HepG2 (cell line): ENCODE measurements at regions not wholly inside any gene's neighbourhood (a gene's known extent, or its start where the extent isn't known, plus 50 kb on each side); places are given as distances from the start of the nearest gene placed in this dataset.

Experiments used
- ATAC-seq: fragments of 200-7000 bp; cut with Tn5 transposase; 3 replicates; pipeline ENCODE4 v1.9.1; 2020; ENCODE audit warnings: mild to moderate bottlenecking, moderate library complexity
- BruUV-seq: library from RNA; stranded (reverse); fragments of 400-500 nt; replicated peaks from 2 replicates; lab custom pipeline; 2021; lab: Mats Ljungman, UMichigan
- CTCF ChIA-PET: fragments of 300-600 bp; formaldehyde crosslinking; extraction: SDS; loops from one replicate; lab custom pipeline; 2021; ENCODE audit warnings: low total read pairs, inconsistent platforms, low intra/inter-chr PET ratio; lab: Yijun Ruan, JAX
- POLR2A ChIA-PET: fragments of 350-600 bp; sonication (Branson Sonifier 250); formaldehyde crosslinking; loops from one replicate; lab custom pipeline; 2020; ENCODE audit warnings: antibody characterized with exemption, inconsistent platforms; lab: Yijun Ruan, JAX
- DNase-seq: peaks from one replicate; pipeline ENCODE4 v3.0.0-alpha.2; 2015; ENCODE audit warnings: low spot score
- FAIRE-seq: peaks from 3 replicates; lab custom pipeline; 2011; peaks lifted over from hg19 to GRCh38; lab: Jason Lieb, UNC
- H2AFZ ChIP-seq: one replicate; pipeline ENCODE4 v1.6.1; 2011; ENCODE audit warnings: low read length, inconsistent platforms
- H3K27ac ChIP-seq: fragments of 300-600 bp; 3 replicates; pipeline ENCODE4 v1.8.0; 2011; ENCODE audit warnings: mixed run types, mild to moderate bottlenecking, mixed read lengths, low read length, inconsistent platforms; ENCODE audit not compliant: insufficient read depth; ENCODE audit errors: extremely low read length
- H3K27me3 ChIP-seq, 2 experiments: fragments of 200-600 bp in 1 of 2; 2 replicates in 1 of 2; 3 replicates in 1 of 2; pipeline versions ENCODE4 v1.6.0 to v1.8.0; 2011; ENCODE audit warnings: low read length in 2 of 2, mild to moderate bottlenecking in 2 of 2, moderate library complexity in 2 of 2, inconsistent platforms in 1 of 2; ENCODE audit not compliant: insufficient read depth in 2 of 2, control insufficient read depth in 1 of 2
- H3K36me3 ChIP-seq, 2 experiments: fragments of 200-600 bp in 1 of 2; replicated peaks in 1 of 2; 2 replicates in 1 of 2; 3 replicates in 1 of 2; pipeline versions ENCODE4 v1.5.1 to v1.8.0; 2011; ENCODE audit warnings: low read length in 2 of 2, inconsistent platforms in 1 of 2; ENCODE audit not compliant: insufficient read depth in 2 of 2, control insufficient read depth in 1 of 2
- H3K4me1 ChIP-seq: 2 replicates; pipeline ENCODE4 v1.5.1; 2012; ENCODE audit warnings: low read length, inconsistent platforms; ENCODE audit not compliant: insufficient read depth
- H3K4me2 ChIP-seq: 2 replicates; pipeline ENCODE4 v1.6.0; 2011; ENCODE audit warnings: low read depth, low read length, inconsistent platforms
- H3K4me3 ChIP-seq, 3 experiments: fragments of 200-600 bp in 1 of 3; sonication (generic), shearing (Covaris generic) in 1 of 3; replicated peaks in 1 of 3; 2 replicates each; pipeline ENCODE4 v1.5.1; 2011 to 2016; ENCODE audit warnings: low read length in 3 of 3, inconsistent platforms in 2 of 3, low read depth in 2 of 3, mild to moderate bottlenecking in 2 of 3, control low read depth in 1 of 3, mixed read lengths in 1 of 3; ENCODE audit not compliant: insufficient read depth in 1 of 3
- H3K79me2 ChIP-seq: one replicate; pipeline ENCODE4 v1.6.1; 2011; ENCODE audit warnings: low read length, inconsistent platforms; ENCODE audit not compliant: insufficient read depth
- H3K9ac ChIP-seq: 2 replicates; pipeline ENCODE4 v1.6.0; 2011; ENCODE audit warnings: mild to moderate bottlenecking, low read depth, low read length, inconsistent platforms; ENCODE audit not compliant: insufficient read depth
- H3K9me3 ChIP-seq: 2 replicates; pipeline ENCODE4 v1.5.1; 2012; ENCODE audit warnings: mild to moderate bottlenecking, low read length
- H4K20me1 ChIP-seq: 2 replicates; pipeline ENCODE4 v1.6.0; 2011; ENCODE audit warnings: inconsistent platforms, mild to moderate bottlenecking, low read length, moderate library complexity; ENCODE audit not compliant: insufficient read depth
- ATAD3A ChIP-seq: sonication (generic); formaldehyde crosslinking; IDR thresholded peaks from 2 replicates; pipeline ENCODE4 v1.4.0; 2020; ENCODE audit warnings: missing genetic modification reagents
- IRF9 ChIP-seq: sonication (generic); formaldehyde crosslinking; IDR thresholded peaks from 2 replicates; pipeline ENCODE4 v1.8.0; 2022; ENCODE audit warnings: missing genetic modification reagents, mild to moderate bottlenecking, borderline replicate concordance
- KLF16 ChIP-seq, 2 experiments: sonication (generic) in 1 of 2; formaldehyde crosslinking in 1 of 2; IDR thresholded peaks; 2 replicates each; pipeline versions ENCODE4 v1.6.1 to v1.8.0; 2016 to 2023; ENCODE audit warnings: missing genetic modification reagents in 2 of 2, missing compliant biosample characterization in 1 of 2
- NBN ChIP-seq: fragments of 450-650 bp; conservative IDR thresholded peaks from 2 replicates; pipeline ENCODE4 v1.6.1; 2017
- NR1H2 ChIP-seq: sonication (generic); formaldehyde crosslinking; IDR thresholded peaks from 2 replicates; pipeline ENCODE4 v1.8.1; 2022; ENCODE audit warnings: low read depth, missing genetic modification reagents, borderline replicate concordance
- PAX8 ChIP-seq: sonication (generic); formaldehyde crosslinking; IDR thresholded peaks from 2 replicates; pipeline ENCODE4 v1.8.0; 2022; ENCODE audit warnings: mild to moderate bottlenecking, missing genetic modification reagents, borderline replicate concordance
- PBX2 ChIP-seq: IDR thresholded peaks from 2 replicates; pipeline ENCODE4 v1.6.1; 2016; ENCODE audit warnings: control low read depth
- SAFB2 ChIP-seq: sonication (generic); formaldehyde crosslinking; IDR thresholded peaks from 2 replicates; pipeline ENCODE4 v1.5.1; 2020; ENCODE audit warnings: missing genetic modification reagents, low read depth, mild to moderate bottlenecking, borderline replicate concordance
- SOX6 ChIP-seq, 2 experiments: fragments of 450-650 bp in 1 of 2; sonication (generic) in 1 of 2; formaldehyde crosslinking in 1 of 2; IDR thresholded peaks; 2 replicates each; pipeline versions ENCODE4 v1.4.0 to v1.6.1; 2017 to 2020; ENCODE audit warnings: antibody characterized with exemption in 1 of 2, mild to moderate bottlenecking in 1 of 2, missing genetic modification reagents in 1 of 2
- SUZ12 ChIP-seq: fragments of 150-350 bp; IDR thresholded peaks from 2 replicates; pipeline ENCODE4 v1.6.1; 2014; ENCODE audit warnings: low read depth, low read length
- TEAD3 ChIP-seq: optimal IDR thresholded peaks from 2 replicates; pipeline ENCODE3; 2016; ENCODE audit warnings: borderline replicate concordance
- TGIF2 ChIP-seq: IDR thresholded peaks from 2 replicates; pipeline ENCODE4 v1.6.1; 2016; ENCODE audit warnings: control low read depth, missing compliant biosample characterization
- ZNF235 ChIP-seq: sonication (generic); formaldehyde crosslinking; IDR thresholded peaks from 2 replicates; pipeline ENCODE4 v1.8.1; 2023; ENCODE audit warnings: mild to moderate bottlenecking, missing genetic modification reagents, borderline replicate concordance
- ZNF468 ChIP-seq: sonication (generic); formaldehyde crosslinking; IDR thresholded peaks from 2 replicates; pipeline ENCODE4 v1.8.0; 2022; ENCODE audit warnings: mild to moderate bottlenecking, moderate library complexity, missing genetic modification reagents
- ZNF557 ChIP-seq: sonication (generic); formaldehyde crosslinking; IDR thresholded peaks from 2 replicates; pipeline ENCODE4 v1.4.0; 2020; ENCODE audit warnings: missing genetic modification reagents
- ZNF746 ChIP-seq: sonication (generic); formaldehyde crosslinking; IDR thresholded peaks from 2 replicates; pipeline ENCODE4 v1.8.0; 2022; ENCODE audit warnings: mild to moderate bottlenecking, missing genetic modification reagents
- in situ Hi-C: cut with HindIII; loops from 2 replicates; pipeline ENCODE4 v1.10.0; 2017; ENCODE audit warnings: low pct_unique_long_range_greater_than_20kb; ENCODE audit not compliant: extremely low pct_ligation_motif_present
- intact Hi-C: fragments of 100-400 bp; cut with micrococcal nuclease; formaldehyde crosslinking; loops from one replicate; pipeline ENCODE4 v1.10.0; 2022; ENCODE audit not compliant: unreplicated experiment
- TF ChIP-seq, protein P1 (sequence below): sonication (generic); formaldehyde crosslinking; IDR thresholded peaks from 2 replicates; pipeline ENCODE4 v1.8.1; 2023; ENCODE audit warnings: mild to moderate bottlenecking, inconsistent platforms, moderate library complexity, missing genetic modification reagents, borderline replicate concordance
- TF ChIP-seq, protein P2 (sequence below): IDR thresholded peaks from 2 replicates; pipeline ENCODE4 v1.6.1; 2016; ENCODE audit warnings: missing compliant biosample characterization, missing genetic modification reagents, borderline replicate concordance

DNA sequence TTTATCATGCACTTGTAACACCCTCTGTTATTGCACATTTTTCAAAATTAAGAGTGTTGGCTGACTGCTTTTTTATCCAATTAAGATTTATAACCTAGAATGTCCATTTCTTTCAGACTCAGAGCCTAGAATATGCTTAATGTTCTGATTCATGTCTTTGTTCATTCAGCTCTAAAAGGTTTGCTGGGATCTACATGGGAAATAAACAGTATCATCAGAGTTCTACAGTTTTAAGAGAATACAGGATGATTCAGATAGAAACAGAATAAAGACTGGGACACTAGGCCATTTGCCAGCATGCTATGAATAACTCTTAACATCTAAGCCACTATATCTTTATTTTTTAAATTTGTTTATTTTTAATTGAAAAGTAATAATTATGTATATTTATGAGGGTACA is 713.7 kb upstream of the CHAC2 start:
- ATAC-seq (no peak), DNase-seq (no peak), FAIRE-seq (no peak)
- Histone ChIP-seq H3K9ac (no peak overlapping the region), H4K20me1 (no peaks in the 10 kb centered on the region), H3K4me2 (no peak overlapping the region), H3K27ac (no peak overlapping the region), H3K4me3 (no peak overlapping the region), H2AFZ (no peak overlapping the region), H3K27me3 (no peaks in the 10 kb centered on the region), H3K9me3 (no peaks in the 10 kb centered on the region), H3K36me3 (no peaks in the 10 kb centered on the region), H3K4me1 (no peaks in the 10 kb centered on the region), H3K79me2 (no peaks in the 10 kb centered on the region)
- CTCF ChIA-PET: no interaction called here
- in situ Hi-C loops: no loop called here
- BruUV-seq: no TSS peak
- TF ChIP-seq ZNF746 (CRISPR knock-in tag) (no peak), KLF16 (CRISPR knock-in tag; IDR thresholded peaks at IDR 0.05) (no peak), ZNF235 (CRISPR knock-in tag) (no peak), TGIF2 (no peak), PBX2 (CRISPR knock-in tag) (no peak), IRF9 (CRISPR knock-in tag) (no peak), SOX6 (IDR thresholded peaks at IDR 0.05) (no peak), SOX6 (CRISPR knock-in tag; IDR thresholded peaks at IDR 0.05) (no peak), ZNF557 (no peak), ZNF468 (CRISPR knock-in tag) (no peak), TEAD3 (CRISPR knock-in tag) (no peak), PAX8 (CRISPR knock-in tag) (no peak), SUZ12 (no peak), ATAD3A (CRISPR knock-in tag) (no peak), NR1H2 (CRISPR knock-in tag) (no peak), SAFB2 (CRISPR knock-in tag) (no peak), NBN (no peak)
- TF ChIP-seq, protein P1, sequence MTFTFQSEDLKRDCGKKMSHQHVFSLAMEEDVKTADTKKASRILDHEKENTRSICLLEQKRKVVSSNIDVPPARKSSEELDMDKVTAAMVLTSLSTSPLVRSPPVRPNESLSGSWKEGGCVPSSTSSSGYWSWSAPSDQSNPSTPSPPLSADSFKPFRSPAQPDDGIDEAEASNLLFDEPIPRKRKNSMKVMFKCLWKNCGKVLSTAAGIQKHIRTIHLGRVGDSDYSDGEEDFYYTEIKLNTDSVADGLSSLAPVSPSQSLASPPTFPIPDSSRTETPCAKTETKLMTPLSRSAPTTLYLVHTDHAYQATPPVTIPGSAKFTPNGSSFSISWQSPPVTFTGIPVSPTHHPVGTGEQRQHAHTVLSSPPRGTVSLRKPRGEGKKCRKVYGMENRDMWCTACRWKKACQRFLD: no peak
- TF ChIP-seq, protein P2, sequence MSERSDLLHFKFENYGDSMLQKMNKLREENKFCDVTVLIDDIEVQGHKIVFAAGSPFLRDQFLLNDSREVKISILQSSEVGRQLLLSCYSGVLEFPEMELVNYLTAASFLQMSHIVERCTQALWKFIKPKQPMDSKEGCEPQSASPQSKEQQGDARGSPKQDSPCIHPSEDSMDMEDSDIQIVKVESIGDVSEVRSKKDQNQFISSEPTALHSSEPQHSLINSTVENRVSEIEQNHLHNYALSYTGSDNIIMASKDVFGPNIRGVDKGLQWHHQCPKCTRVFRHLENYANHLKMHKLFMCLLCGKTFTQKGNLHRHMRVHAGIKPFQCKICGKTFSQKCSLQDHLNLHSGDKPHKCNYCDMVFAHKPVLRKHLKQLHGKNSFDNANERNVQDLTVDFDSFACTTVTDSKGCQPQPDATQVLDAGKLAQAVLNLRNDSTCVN (CRISPR knock-in tag): no peak
- POLR2A ChIA-PET: no interaction called here
- intact Hi-C loops: no loop called here
